ENCODE measurements at regions not wholly inside any gene's neighbourhood (a gene's known extent, or its start where the extent isn't known, plus 50 kb on each side); places are given as distances from the start of the nearest gene placed in this dataset.

DNA sequence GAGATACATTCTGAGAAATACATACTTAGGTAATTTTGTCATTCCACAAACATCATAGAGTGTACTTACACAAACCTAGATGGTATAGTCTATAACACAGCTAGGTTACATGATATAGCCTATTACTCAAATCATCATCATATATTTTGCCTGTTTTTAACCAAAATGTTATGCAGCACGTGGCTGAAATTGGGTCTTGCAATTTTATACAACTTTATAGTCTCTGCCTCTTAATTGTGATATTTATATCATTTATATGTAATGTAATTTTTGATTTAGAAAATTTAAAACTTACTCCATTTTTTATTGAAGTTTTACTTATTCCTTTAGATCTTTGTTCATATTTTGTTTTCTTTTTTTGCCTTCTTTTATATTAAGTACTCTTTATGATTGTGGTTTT is 350.7 kb upstream of the DCN start:
- TF ChIP-seq SUZ12 (IDR thresholded peaks at IDR 0.05; ENCODE audit: extremely low read depth, insufficient read depth, insufficient read length) (no peak), YY1 (IDR thresholded peaks at IDR 0.05; ENCODE audit: insufficient read depth, insufficient read length) (no peak), ZNF274 (IDR thresholded peaks at IDR 0.05; ENCODE audit: low read depth, low read length) (no peak)
- no peaks in the 10 kb centered on the region for H3K27me3 ChIP-seq (ENCODE audit: insufficient read depth, insufficient read length)
- no peak for DNase-seq (ENCODE audit: low read depth, low spot score)

DNA sequence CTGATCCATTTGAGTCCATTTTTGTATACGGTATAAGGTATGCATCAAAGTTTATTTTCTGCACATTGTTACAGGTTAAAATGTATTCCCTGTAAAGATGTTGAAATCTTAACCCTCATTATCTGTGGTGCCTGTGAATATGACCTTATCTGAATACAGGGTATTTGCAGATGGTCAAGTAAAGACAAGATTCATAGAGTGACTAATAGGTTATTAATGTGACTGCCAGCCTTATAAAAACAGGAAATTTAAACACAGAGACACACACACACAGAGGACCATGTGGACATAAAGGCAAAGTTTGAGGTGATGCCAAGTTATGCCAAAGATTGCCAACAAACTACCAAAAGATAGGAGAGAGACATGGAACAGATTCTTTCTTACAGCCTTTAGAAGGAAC is 347.2 kb upstream of the DCN start:
- Histone ChIP-seq H3K4me3 (ENCODE audit: insufficient read length, low read depth) (no peak overlapping the region), H3K27me3 (ENCODE audit: insufficient read depth, insufficient read length) (no peaks in the 10 kb centered on the region), H3K9me3 (ENCODE audit: insufficient read depth, low read length) (no peaks in the 10 kb centered on the region), H3K9ac (ENCODE audit: insufficient read length, low read depth) (no peak overlapping the region), H3K4me1 (ENCODE audit: insufficient read depth, insufficient read length) (no peaks in the 10 kb centered on the region), H3K36me3 (ENCODE audit: insufficient read depth, insufficient read length, low read length) (no peaks in the 10 kb centered on the region)
- DNase-seq (ENCODE audit: low read depth, low spot score) = no peak
- TF ChIP-seq YY1 (IDR thresholded peaks at IDR 0.05; ENCODE audit: insufficient read depth, insufficient read length) (no peak), SUZ12 (IDR thresholded peaks at IDR 0.05; ENCODE audit: extremely low read depth, insufficient read depth, insufficient read length) (no peak), ZNF274 (IDR thresholded peaks at IDR 0.05; ENCODE audit: low read depth, low read length) (no peak)

More for the DNA sequence above, 350.7 kb upstream of the DCN start:
- Histone ChIP-seq H3K4me1 (ENCODE audit: insufficient read depth, insufficient read length) (no peaks in the 10 kb centered on the region), H3K9ac (ENCODE audit: insufficient read length, low read depth) (no peak overlapping the region), H3K36me3 (ENCODE audit: insufficient read depth, insufficient read length, low read length) (no peaks in the 10 kb centered on the region), H3K4me3 (ENCODE audit: insufficient read length, low read depth) (no peak overlapping the region), H3K9me3 (ENCODE audit: insufficient read depth, low read length) (no peaks in the 10 kb centered on the region)

GRCh38 chr12:91523831-91524230 is 341.2 kb upstream of the DCN start:
- Histone ChIP-seq H3K4me3 (ENCODE audit: insufficient read length, low read depth) (no peak overlapping the region), H3K27me3 (ENCODE audit: insufficient read depth, insufficient read length) (no peaks in the 10 kb centered on the region), H3K4me1 (ENCODE audit: insufficient read depth, insufficient read length) (no peaks in the 10 kb centered on the region), H3K9me3 (ENCODE audit: insufficient read depth, low read length) (no peaks in the 10 kb centered on the region), H3K36me3 (ENCODE audit: insufficient read depth, insufficient read length, low read length) (no peaks in the 10 kb centered on the region), H3K9ac (ENCODE audit: insufficient read length, low read depth) (no peak overlapping the region)
- no peak for DNase-seq (ENCODE audit: low read depth, low spot score)
- no peak for TF ChIP-seq SUZ12 (IDR thresholded peaks at IDR 0.05; ENCODE audit: extremely low read depth, insufficient read depth, insufficient read length)

GRCh38 chr12:91516695-91517047 is 334.1 kb upstream of the DCN start:
- H3K4me1 ChIP-seq (ENCODE audit: insufficient read depth, insufficient read length) = no peaks in the 10 kb centered on the region
- no peaks in the 10 kb centered on the region for H3K9me3 ChIP-seq (ENCODE audit: insufficient read depth, low read length)
- TF ChIP-seq ZNF274 (IDR thresholded peaks at IDR 0.05; ENCODE audit: low read depth, low read length) = no peak
- TF ChIP-seq YY1 (IDR thresholded peaks at IDR 0.05; ENCODE audit: insufficient read depth, insufficient read length) = no peak
- TF ChIP-seq SUZ12 (IDR thresholded peaks at IDR 0.05; ENCODE audit: extremely low read depth, insufficient read depth, insufficient read length) = no peak
- no peaks in the 10 kb centered on the region for H3K27me3 ChIP-seq (ENCODE audit: insufficient read depth, insufficient read length)
- no peaks in the 10 kb centered on the region for H3K36me3 ChIP-seq (ENCODE audit: insufficient read depth, insufficient read length, low read length)
- H3K9ac ChIP-seq (ENCODE audit: insufficient read length, low read depth) = no peak overlapping the region
- DNase-seq (ENCODE audit: low read depth, low spot score) = no peak
- no peak overlapping the region for H3K4me3 ChIP-seq (ENCODE audit: insufficient read length, low read depth)

- no peaks in the 10 kb centered on the region for H3K36me3 ChIP-seq (ENCODE audit: insufficient read depth, insufficient read length, low read length)
- no peak for DNase-seq (ENCODE audit: low read depth, low spot score)
- H3K9ac ChIP-seq (ENCODE audit: insufficient read length, low read depth) = no peak overlapping the region
- no peak overlapping the region for H3K4me3 ChIP-seq (ENCODE audit: insufficient read length, low read depth)
- TF ChIP-seq ZNF274 (IDR thresholded peaks at IDR 0.05; ENCODE audit: low read depth, low read length) = no peak
- TF ChIP-seq SUZ12 (IDR thresholded peaks at IDR 0.05; ENCODE audit: extremely low read depth, insufficient read depth, insufficient read length) = no peak
- no peak for TF ChIP-seq YY1 (IDR thresholded peaks at IDR 0.05; ENCODE audit: insufficient read depth, insufficient read length)
- H3K27me3 ChIP-seq (ENCODE audit: insufficient read depth, insufficient read length) = no peaks in the 10 kb centered on the region
- H3K9me3 ChIP-seq (ENCODE audit: insufficient read depth, low read length) = no peaks in the 10 kb centered on the region
- no peaks in the 10 kb centered on the region for H3K4me1 ChIP-seq (ENCODE audit: insufficient read depth, insufficient read length)
Observed at GRCh38 chr12:91515944-91516694, 333.5 kb upstream of the DCN start.

GRCh38 chr12:91513313-91513712 is 330.7 kb upstream of the DCN start:
- TF ChIP-seq SUZ12 (IDR thresholded peaks at IDR 0.05; ENCODE audit: extremely low read depth, insufficient read depth, insufficient read length) (no peak), YY1 (IDR thresholded peaks at IDR 0.05; ENCODE audit: insufficient read depth, insufficient read length) (no peak), ZNF274 (IDR thresholded peaks at IDR 0.05; ENCODE audit: low read depth, low read length) (no peak)
- H3K4me1 ChIP-seq (ENCODE audit: insufficient read depth, insufficient read length) = no peaks in the 10 kb centered on the region
- H3K9ac ChIP-seq (ENCODE audit: insufficient read length, low read depth) = no peak overlapping the region
- no peak overlapping the region for H3K4me3 ChIP-seq (ENCODE audit: insufficient read length, low read depth)
- H3K27me3 ChIP-seq (ENCODE audit: insufficient read depth, insufficient read length) = no peaks in the 10 kb centered on the region
- DNase-seq (ENCODE audit: low read depth, low spot score) = no peak
- H3K36me3 ChIP-seq (ENCODE audit: insufficient read depth, insufficient read length, low read length) = no peaks in the 10 kb centered on the region
- no peaks in the 10 kb centered on the region for H3K9me3 ChIP-seq (ENCODE audit: insufficient read depth, low read length)

- no peak overlapping the region for H3K4me3 ChIP-seq (ENCODE audit: insufficient read length, low read depth)
- TF ChIP-seq ZNF274 (IDR thresholded peaks at IDR 0.05; ENCODE audit: low read depth, low read length) = no peak
- TF ChIP-seq YY1 (IDR thresholded peaks at IDR 0.05; ENCODE audit: insufficient read depth, insufficient read length) = no peak
- TF ChIP-seq SUZ12 (IDR thresholded peaks at IDR 0.05; ENCODE audit: extremely low read depth, insufficient read depth, insufficient read length) = no peak
Observed at GRCh38 chr12:91511795-91512420, 329.3 kb upstream of the DCN start.

More at GRCh38 chr12:91511795-91512420, 329.3 kb upstream of the DCN start:
- Histone ChIP-seq H3K9ac (ENCODE audit: insufficient read length, low read depth) (no peak overlapping the region), H3K9me3 (ENCODE audit: insufficient read depth, low read length) (no peaks in the 10 kb centered on the region), H3K36me3 (ENCODE audit: insufficient read depth, insufficient read length, low read length) (no peaks in the 10 kb centered on the region), H3K4me1 (ENCODE audit: insufficient read depth, insufficient read length) (no peaks in the 10 kb centered on the region), H3K27me3 (ENCODE audit: insufficient read depth, insufficient read length) (no peaks in the 10 kb centered on the region)
- no peak for DNase-seq (ENCODE audit: low read depth, low spot score)
